ENCODE measurements at regions not wholly inside any gene's neighbourhood (a gene's known extent, or its start where the extent isn't known, plus 50 kb on each side); places are given as distances from the start of the nearest gene placed in this dataset.

- TF ChIP-seq CTCF (IDR thresholded peaks at IDR 0.05) (no peak), POLR2A (IDR thresholded peaks at IDR 0.05) (no peak)
Observed at GRCh38 chr1:178609015-178609414, 96.1 kb downstream of the TEX35 start.

Data from Peyer's patch (tissue), 4 donors.